ENCODE measurements at regions not wholly inside any gene's neighbourhood (a gene's known extent, or its start where the extent isn't known, plus 50 kb on each side); places are given as distances from the start of the nearest gene placed in this dataset.

DNA sequence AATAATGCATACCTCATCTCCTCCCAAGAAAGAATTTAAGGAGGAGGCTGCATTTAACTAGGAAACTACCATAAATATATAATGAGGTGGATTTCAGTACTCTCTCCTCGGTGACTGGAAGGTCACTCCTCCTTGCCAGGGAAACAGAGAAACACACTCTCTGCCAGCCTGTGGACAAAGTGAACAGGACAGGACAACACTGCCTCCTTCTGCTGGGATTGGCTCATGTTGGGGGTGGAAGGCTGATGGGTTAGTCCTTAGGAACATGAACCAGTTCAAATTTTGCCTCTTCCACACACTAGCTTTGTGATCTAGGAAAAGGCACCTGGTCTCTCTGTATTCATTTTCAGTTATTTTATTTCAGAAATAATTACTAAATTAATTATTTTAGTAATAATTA is 50.6 kb upstream of the STEAP4 start:
- DNase-seq (ENCODE audit: low spot score), result no peak
- TF ChIP-seq, protein P1, sequence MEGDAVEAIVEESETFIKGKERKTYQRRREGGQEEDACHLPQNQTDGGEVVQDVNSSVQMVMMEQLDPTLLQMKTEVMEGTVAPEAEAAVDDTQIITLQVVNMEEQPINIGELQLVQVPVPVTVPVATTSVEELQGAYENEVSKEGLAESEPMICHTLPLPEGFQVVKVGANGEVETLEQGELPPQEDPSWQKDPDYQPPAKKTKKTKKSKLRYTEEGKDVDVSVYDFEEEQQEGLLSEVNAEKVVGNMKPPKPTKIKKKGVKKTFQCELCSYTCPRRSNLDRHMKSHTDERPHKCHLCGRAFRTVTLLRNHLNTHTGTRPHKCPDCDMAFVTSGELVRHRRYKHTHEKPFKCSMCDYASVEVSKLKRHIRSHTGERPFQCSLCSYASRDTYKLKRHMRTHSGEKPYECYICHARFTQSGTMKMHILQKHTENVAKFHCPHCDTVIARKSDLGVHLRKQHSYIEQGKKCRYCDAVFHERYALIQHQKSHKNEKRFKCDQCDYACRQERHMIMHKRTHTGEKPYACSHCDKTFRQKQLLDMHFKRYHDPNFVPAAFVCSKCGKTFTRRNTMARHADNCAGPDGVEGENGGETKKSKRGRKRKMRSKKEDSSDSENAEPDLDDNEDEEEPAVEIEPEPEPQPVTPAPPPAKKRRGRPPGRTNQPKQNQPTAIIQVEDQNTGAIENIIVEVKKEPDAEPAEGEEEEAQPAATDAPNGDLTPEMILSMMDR (IDR thresholded peaks at IDR 0.05; ENCODE audit: extremely low read depth, missing control alignments), result no peak
